Type B pancreatic cell (in vitro differentiated cells): ENCODE measurements at regions not wholly inside any gene's neighbourhood (a gene's known extent, or its start where the extent isn't known, plus 50 kb on each side); places are given as distances from the start of the nearest gene placed in this dataset.

Experiments used
- DNase-seq: peaks from one replicate; pipeline ENCODE4 v3.0.0; 2021; ENCODE audit warnings: mixed read lengths; ENCODE audit not compliant: unreplicated experiment; ENCODE audit errors: extremely low spot score
- H3K27ac Mint-ChIP-seq: 2 replicates; pipeline ENCODE4 v1.8.0; 2021; ENCODE audit warnings: mild to moderate bottlenecking, mixed read lengths
- H3K27me3 Mint-ChIP-seq: 2 replicates; pipeline ENCODE4 v1.8.0; 2021; ENCODE audit warnings: mixed read lengths
- H3K36me3 Mint-ChIP-seq: 2 replicates; pipeline ENCODE4 v1.8.0; 2021; ENCODE audit warnings: mixed read lengths
- H3K4me1 Mint-ChIP-seq: one replicate; pipeline ENCODE4 v1.8.0; 2021; ENCODE audit warnings: mixed read lengths; ENCODE audit not compliant: unreplicated experiment
- H3K4me3 Mint-ChIP-seq: 2 replicates; pipeline ENCODE4 v1.8.0; 2021; ENCODE audit warnings: mild to moderate bottlenecking, mixed read lengths
- H3K9me3 Mint-ChIP-seq: 2 replicates; pipeline ENCODE4 v1.8.0; 2021; ENCODE audit warnings: mixed read lengths
- TF ChIP-seq, protein P1 (sequence below): fragments of 200-600 bp; sonication (generic); conservative IDR thresholded peaks from 2 replicates; pipeline ENCODE4 v1.5.0; 2021; ENCODE audit warnings: antibody characterized with exemption, mild to moderate bottlenecking

DNA sequence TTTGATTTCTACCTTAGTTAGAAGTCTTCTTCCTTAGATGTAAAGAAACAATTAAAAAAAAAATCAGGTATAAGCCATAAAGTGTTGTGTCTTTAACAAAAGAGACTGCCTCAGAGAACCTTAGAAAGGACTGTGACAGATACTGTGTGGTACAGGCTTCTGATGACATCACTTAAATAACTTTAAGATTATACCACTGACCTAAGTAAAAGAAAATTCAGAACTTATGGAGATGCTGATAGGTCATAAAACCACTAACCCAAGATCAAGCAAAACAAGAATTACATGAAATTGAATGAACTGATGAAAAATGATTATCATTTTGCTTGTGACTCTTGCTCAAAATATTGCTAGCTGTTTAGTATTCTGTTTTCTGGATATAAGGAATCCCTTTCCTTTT is 220.8 kb downstream of the NRIP1 start:
- no peak overlapping the region for H3K27ac Mint-ChIP-seq
- no peaks in the 10 kb centered on the region for H3K27me3 Mint-ChIP-seq
- no peak for DNase-seq
- no peaks in the 10 kb centered on the region for H3K4me1 Mint-ChIP-seq
- TF ChIP-seq, protein P1, sequence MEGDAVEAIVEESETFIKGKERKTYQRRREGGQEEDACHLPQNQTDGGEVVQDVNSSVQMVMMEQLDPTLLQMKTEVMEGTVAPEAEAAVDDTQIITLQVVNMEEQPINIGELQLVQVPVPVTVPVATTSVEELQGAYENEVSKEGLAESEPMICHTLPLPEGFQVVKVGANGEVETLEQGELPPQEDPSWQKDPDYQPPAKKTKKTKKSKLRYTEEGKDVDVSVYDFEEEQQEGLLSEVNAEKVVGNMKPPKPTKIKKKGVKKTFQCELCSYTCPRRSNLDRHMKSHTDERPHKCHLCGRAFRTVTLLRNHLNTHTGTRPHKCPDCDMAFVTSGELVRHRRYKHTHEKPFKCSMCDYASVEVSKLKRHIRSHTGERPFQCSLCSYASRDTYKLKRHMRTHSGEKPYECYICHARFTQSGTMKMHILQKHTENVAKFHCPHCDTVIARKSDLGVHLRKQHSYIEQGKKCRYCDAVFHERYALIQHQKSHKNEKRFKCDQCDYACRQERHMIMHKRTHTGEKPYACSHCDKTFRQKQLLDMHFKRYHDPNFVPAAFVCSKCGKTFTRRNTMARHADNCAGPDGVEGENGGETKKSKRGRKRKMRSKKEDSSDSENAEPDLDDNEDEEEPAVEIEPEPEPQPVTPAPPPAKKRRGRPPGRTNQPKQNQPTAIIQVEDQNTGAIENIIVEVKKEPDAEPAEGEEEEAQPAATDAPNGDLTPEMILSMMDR: no peak
- peaks cover 9% of the 10 kb centered on the region for H3K36me3 Mint-ChIP-seq
- H3K4me3 Mint-ChIP-seq: no peak overlapping the region
- H3K9me3 Mint-ChIP-seq: peaks cover 11% of the 10 kb centered on the region

DNA sequence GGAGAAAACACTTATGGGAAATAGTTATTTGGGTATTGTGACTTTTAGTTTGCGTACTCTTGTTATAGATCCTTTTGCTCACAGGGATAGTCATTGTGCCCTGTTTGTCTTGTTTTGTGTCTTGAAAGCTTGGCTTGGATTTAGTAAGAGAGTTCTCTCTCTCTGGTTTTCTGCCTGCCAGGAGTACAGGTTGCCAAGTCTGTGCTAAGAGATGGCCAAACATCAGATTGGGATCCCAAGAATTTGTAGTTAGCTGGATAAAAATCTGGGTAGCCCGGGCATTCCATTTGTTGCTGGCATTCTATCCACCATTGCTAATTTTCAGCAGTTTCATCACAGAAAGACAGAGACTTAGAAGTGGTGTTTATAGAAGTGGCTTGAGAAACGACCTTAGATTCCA is 222.2 kb downstream of the NRIP1 start:
- H3K4me1 Mint-ChIP-seq: no peaks in the 10 kb centered on the region
- H3K36me3 Mint-ChIP-seq: peaks cover 9% of the 10 kb centered on the region
- no peak overlapping the region for H3K27ac Mint-ChIP-seq
- H3K27me3 Mint-ChIP-seq: no peaks in the 10 kb centered on the region
- TF ChIP-seq, protein P1: no peak
- H3K4me3 Mint-ChIP-seq: no peak overlapping the region
- DNase-seq: no peak
- peaks cover 11% of the 10 kb centered on the region for H3K9me3 Mint-ChIP-seq

DNA sequence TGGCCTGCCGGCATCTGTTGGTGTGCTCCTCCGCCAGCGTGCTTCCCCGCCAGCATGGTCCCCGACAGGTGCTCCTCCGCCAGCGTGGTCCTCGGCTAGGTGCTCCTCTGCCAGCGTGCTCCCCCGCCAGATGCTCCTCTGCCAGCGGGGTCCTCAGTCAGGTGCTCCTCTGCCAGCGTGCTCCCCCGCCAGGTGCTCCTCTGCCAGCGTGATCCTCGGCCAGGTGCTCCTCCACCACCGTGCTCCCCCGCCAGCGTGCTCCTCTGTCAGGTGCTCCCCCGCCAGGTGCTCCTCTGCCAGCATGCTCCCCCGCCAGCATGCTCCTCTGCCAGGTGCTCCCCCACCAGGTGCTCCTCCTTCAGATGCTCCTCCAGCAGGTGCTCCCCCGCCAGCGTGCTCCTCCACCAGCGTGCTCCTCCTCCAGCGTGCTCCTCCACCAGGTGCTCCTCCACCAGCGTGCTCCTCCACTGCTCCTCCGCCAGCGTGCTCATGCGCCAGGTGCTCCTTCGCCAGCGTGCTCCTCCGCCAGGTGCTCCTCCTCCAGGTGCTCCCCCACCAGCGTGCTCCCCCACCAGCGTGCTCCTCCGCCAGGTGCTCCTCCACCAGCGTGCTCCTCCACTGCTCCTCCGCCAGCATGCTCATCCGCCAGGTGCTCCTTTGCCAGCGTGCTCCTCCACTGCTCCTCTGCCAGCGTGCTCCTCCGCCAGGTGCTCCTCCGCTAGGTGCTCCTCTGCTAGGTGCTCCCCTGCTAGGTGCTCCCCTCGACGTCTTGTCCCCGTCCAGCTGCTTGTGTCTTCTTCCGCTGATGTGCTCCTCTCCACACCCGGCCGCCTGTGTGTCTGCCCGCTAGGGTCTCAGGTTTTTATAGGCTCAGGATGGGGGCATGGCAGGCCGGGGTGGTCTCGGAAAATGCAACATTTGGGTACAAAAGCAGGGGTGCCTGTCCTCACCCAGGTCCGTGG is 223.0 kb downstream of the NRIP1 start:
- peaks cover 9% of the 10 kb centered on the region for H3K36me3 Mint-ChIP-seq
- no peak overlapping the region for H3K27ac Mint-ChIP-seq
- TF ChIP-seq, protein P1: no peak
- no peak overlapping the region for H3K4me3 Mint-ChIP-seq
- H3K4me1 Mint-ChIP-seq: no peaks in the 10 kb centered on the region
- no peak for DNase-seq
- peaks cover 9% of the 10 kb centered on the region for H3K9me3 Mint-ChIP-seq
- no peaks in the 10 kb centered on the region for H3K27me3 Mint-ChIP-seq

DNA sequence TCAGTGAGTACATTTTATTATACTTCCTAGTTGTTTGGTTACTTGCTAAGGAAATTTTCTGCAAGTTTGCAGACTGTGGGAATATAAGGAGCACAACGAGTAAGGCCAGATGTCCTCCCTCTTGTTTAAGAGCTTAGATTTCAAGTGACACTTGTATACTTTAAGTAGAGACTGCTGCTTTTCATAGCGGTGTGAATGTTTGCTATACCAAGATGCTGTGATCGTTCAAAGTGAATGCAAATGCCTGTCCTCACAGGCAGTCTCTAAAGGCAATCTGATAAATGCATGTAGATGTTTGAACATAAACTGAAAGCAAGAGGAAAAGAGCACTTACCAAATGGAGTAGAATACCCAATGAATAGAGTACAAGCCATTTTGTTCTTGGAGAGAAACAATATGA is 226.4 kb downstream of the NRIP1 start:
- Mint-ChIP-seq H3K4me1 (no peaks in the 10 kb centered on the region), H3K9me3 (peaks cover 5% of the 10 kb centered on the region), H3K27ac (no peak overlapping the region), H3K36me3 (peaks cover 5% of the 10 kb centered on the region), H3K4me3 (no peak overlapping the region), H3K27me3 (no peaks in the 10 kb centered on the region)
- TF ChIP-seq, protein P1: no peak
- DNase-seq: no peak

DNA sequence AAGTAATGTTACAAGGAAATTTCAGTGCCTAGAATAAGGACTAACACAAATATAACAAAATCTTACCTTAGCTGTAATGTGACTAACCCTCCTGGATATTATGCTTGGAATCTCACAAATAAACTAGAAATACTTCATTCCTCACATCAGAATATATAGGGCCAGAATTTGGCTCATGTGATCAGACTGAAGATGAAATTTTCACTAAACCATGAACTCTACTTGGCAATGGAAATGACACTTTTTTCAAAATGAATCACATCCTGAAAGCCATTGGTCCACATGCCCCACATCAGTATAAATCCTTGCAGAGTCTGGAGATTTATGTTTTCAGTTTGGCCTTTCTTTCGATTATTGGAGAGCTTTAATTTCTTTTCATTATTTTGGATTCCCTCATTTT is 227.8 kb downstream of the NRIP1 start:
- no peak overlapping the region for H3K4me3 Mint-ChIP-seq
- no peaks in the 10 kb centered on the region for H3K4me1 Mint-ChIP-seq
- H3K27ac Mint-ChIP-seq: no peak overlapping the region
- no peak for DNase-seq
- H3K27me3 Mint-ChIP-seq: no peaks in the 10 kb centered on the region
- TF ChIP-seq, protein P1: no peak
- H3K36me3 Mint-ChIP-seq: no peaks in the 10 kb centered on the region
- peaks cover 5% of the 10 kb centered on the region for H3K9me3 Mint-ChIP-seq
